Activated naive CD4-positive, alpha-beta T cell treated with anti-CD3 and anti-CD28 coated beads, Interleukin-2, amount 50 U/mL, for 72 hours (primary cell): ENCODE measurements at regions not wholly inside any gene's neighbourhood (a gene's known extent, or its start where the extent isn't known, plus 50 kb on each side); places are given as distances from the start of the nearest gene placed in this dataset.
A peak's percentile ranks its signal among the peaks of the same experiment; 100 is the strongest.
"Not testable (repeated sequence)": the region's sequence is repeated elsewhere in the genome, so short reads cannot be mapped to it uniquely, and the experiment has no call there.

ENCODE experiments used
- ATAC-seq, 2 donors: fragments of 150-1000 bp; cut with Tn5 transposase; 2 replicates each; pipeline ENCODE4 v1.10.0; 2021; ENCODE audit warnings: mild to moderate bottlenecking in 2 of 2, moderate library complexity in 2 of 2
- DNase-seq, 2 donors: peaks; one replicate each; pipeline ENCODE4 v3.0.0; 2021 to 2022; ENCODE audit warnings: low spot score in 2 of 2
- H3K27ac Mint-ChIP-seq, 2 donors: one replicate each; pipeline ENCODE4 v1.8.0; 2022; ENCODE audit warnings: mild to moderate bottlenecking in 2 of 2, mixed read lengths in 2 of 2
- H3K36me3 Mint-ChIP-seq, 2 donors: one replicate each; pipeline ENCODE4 v1.8.0; 2022; ENCODE audit warnings: mixed read lengths in 2 of 2
- H3K9me3 Mint-ChIP-seq, 2 donors: one replicate each; pipeline ENCODE4 v1.8.0; 2022; ENCODE audit warnings: mixed read lengths in 2 of 2

DNA sequence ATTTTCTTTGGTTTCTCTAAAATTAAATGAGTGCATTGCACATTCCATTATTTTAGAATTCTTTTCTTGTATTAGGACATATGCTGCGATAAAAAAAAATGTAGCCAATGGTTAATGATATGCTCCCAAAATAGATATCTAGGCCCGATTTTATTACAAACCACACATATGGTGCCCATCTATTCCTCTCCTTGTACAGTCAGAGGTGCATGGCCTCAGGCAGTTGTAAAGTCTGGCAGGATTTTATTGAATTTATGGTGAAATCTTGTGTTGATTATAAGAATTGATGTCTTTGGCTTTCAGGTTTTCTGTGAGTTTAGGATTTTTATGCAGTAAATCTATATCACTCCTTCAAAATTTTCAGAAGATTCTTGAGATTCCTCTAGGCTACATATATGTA, 192.2 kb downstream of the RFPL4B start:
- DNase-seq (no peak), ATAC-seq (no peak)
- Mint-ChIP-seq H3K27ac (no peak overlapping the region), H3K36me3 (peaks cover 0 to 4% of the 10 kb centered on the region in 2 donors), H3K9me3 (peaks cover 19 to 22% of the 10 kb centered on the region in 2 donors)

DNA sequence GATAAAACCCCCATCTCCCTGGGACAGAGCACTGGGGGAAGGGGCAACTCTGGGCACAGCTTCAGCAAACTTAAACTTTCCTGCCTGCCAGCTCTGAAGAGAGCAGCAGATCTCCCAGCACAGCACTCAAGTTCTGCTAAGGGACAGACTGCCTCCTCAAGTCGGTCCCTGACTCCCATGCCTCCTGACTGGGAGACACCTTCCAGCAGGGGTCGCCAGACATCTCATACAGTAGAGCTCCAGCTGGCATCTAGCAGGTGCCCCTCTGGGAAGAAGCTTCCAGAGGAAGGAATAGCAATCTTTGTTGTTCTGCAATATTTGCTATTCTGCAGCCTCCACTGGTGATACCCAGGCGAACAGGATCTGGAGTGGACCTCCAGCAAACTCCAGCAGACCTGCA, 194.7 kb downstream of the RFPL4B start:
- not testable (repeated sequence) for H3K27ac Mint-ChIP-seq, H3K36me3 Mint-ChIP-seq, ATAC-seq, DNase-seq
- H3K9me3 Mint-ChIP-seq = peaks cover 9 to 12% of the 10 kb centered on the region in 2 donors

DNA sequence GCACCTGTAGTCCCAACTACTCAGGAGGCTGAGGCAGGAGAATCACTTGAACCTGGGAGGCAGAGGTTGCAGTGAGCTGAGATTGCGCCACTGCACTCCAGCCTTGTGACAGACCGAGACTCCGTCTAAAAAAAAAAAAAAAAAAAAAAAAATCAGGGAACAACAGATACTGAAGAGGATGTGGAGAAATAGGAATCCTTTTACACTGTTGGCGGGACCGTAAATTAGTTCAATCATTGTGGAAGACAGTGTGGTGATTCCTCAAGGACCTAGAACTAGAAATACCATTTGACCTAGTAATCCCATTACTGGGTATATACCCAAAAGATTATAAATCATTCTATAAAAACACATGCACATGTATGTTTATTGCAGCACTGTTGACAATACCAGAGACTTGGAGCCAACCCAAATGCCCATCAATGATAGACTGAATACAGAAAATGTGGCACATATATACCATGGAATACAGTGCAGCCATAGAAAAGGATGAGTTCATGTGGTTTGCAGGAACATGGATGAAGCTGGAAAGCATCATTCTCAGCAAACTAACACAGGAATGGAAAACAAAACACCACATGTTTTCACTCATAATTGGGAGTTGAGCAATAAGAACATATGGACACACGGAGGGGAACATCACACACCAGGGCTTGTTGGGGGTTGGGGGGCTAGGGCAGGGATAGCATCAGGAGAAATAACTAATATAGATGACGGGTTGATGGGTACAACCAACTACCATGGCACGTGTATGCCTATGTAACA, 200.4 kb downstream of the RFPL4B start:
- H3K9me3 Mint-ChIP-seq = peaks cover 7 to 12% of the 10 kb centered on the region in 2 donors
- ATAC-seq, H3K36me3 Mint-ChIP-seq, DNase-seq, H3K27ac Mint-ChIP-seq: not testable (repeated sequence)

DNA sequence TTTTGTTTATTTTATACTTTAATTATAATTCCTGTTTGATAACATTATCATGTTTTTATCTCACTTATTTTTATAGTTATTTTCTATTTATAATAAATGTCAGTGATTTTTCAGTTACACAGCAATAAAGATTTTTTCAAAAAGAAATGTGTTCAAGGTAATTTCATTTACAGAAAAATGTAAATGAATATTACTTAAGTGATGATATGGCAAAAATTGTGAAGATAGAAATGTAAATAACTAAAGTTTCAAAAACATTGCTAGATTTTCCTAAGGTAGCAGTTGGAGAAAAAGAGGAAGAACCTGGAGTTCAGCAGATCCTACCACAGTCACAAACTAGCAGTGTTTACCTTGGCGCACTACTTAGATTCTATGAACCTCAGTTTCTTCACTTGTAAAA, 202.6 kb downstream of the RFPL4B start:
- ATAC-seq = no peak
- no peak for DNase-seq
- Mint-ChIP-seq H3K36me3 (no peaks in the 10 kb centered on the region), H3K9me3 (peaks cover 0 to 5% of the 10 kb centered on the region in 2 donors), H3K27ac (no peak overlapping the region)

DNA sequence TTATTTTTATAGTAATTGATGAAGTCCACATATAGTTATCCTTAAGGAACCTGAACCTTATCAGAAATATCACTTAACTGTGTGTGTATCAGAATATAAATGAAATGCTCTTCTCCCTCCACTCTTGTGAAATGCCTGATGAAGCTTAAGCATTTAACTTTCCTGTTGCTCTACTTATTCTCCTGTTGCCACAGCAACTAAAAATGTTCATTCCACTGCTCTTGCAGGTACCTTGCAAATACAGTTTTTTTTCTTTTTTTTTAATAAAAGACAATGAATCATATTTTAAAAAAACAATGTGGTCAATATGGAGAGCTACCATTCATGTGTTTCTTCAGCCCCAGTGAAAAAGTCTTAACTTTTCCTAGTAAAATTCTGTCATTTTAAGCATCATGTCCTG, 210.3 kb downstream of the RFPL4B start:
- Mint-ChIP-seq H3K27ac (no peak overlapping the region), H3K36me3 (no peaks in the 10 kb centered on the region), H3K9me3 (peaks cover 6 to 7% of the 10 kb centered on the region in 2 donors)
- ATAC-seq (no peak), DNase-seq (no peak)

DNA sequence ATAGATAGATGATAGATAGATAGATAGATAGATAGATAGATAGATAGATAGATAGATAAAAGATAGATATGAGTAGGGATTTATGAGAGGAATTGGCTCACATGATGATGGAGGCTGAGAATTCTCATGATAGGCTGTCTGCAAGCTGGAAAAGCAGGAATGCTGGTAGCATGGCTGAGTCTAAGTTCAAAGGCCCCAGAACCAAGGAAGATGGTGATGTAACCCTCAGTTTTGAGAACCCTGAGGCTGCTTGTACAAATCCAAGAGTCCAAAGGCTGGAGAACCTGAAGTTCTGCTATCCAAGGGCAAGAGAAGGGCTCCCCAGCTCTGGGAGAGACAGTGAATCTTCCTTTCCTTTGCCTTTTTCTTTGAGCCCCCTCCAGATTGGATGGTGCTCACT, 210.8 kb downstream of the RFPL4B start:
- Mint-ChIP-seq H3K27ac (no peak overlapping the region), H3K9me3 (peaks cover 5 to 6% of the 10 kb centered on the region in 2 donors), H3K36me3 (no peaks in the 10 kb centered on the region)
- DNase-seq (no peak), ATAC-seq (no peak)

DNA sequence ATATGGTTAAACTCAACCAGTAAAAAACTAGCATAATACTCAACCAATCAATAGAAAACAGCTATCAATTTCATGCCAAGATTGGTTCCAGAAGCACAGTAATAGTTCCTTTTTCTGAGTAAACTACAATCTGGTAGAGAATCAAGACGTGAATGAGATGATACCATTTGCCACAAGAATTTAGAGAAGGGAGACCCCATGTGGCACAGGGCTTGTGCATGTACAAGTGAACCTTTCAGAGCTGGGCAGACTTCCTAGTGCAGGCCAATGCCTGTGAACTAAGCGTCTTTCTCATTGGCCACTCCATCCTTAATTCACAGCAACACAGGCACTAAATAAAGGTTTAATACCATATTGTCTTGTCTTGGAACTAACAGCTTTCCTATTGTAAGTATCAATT, 213.5 kb downstream of the RFPL4B start:
- H3K9me3 Mint-ChIP-seq = peaks cover 9 to 11% of the 10 kb centered on the region in 2 donors
- no peak for DNase-seq
- H3K27ac Mint-ChIP-seq = no peak overlapping the region
- no peaks in the 10 kb centered on the region for H3K36me3 Mint-ChIP-seq
- no peak for ATAC-seq

DNA sequence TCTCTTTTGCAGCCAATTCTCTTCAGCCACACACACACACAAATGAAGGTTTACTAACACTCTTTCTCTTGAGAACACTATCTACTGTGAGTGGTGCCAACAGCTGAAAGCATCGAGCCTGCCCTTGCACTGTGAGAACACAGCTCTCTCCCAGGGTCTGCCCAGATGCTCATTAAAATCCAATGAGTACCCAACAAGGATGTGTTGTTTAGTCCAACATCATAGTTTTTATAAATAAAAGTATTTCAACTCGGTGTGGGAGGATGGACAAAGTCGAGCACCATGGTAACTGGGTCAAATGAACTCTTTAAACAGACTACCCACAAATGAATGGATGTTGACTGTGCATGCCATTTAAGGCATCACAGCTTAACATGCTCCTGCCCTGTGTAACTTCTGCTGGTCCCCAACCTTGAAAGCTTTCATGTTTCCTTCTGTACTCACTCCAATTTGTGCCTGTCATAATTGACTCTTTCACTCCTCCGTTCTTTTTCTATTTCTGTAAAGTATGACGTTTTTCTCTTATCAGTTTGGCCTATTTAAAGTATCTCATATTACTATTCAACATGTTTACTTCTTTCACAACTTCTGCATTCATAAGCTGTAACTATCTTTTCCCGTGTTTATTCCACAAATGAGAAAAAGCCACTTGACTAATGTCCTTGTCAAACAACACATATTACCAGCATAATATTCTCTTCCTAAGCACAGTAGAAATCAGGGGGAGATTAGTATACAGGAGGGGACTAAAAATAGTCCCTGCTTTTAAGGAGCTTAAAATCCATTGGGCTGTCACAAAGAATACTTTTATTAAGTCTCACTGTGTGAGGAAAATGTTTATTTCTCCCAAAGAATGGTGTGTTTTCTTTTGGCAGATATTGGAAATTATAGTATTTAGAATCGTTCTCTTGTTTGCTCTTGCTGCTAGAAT, 215.4 kb downstream of the RFPL4B start:
- no peak for ATAC-seq
- Mint-ChIP-seq H3K27ac (no peak overlapping the region), H3K36me3 (no peaks in the 10 kb centered on the region), H3K9me3 (peaks cover 3 to 10% of the 10 kb centered on the region in 2 donors)
- no peak for DNase-seq

DNA sequence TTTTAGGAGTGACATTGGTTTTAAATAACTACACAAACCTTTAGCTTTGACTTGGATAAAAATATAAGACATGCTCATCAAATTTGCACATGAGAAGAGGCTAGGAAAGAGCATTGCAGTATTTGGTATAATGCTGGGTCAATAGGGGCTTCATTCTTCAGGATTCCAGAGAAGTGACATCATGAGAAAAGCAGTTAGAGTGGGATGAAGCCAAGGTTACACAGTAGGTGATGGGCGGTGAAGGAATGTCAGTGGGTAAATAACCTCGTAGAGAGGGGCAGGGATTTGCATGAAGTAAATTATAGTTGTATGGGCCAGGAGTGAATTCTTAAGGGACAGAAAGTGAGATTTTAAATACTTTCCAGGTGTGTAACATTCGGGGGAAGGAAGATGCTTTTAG, 216.2 kb downstream of the RFPL4B start:
- no peaks in the 10 kb centered on the region for H3K36me3 Mint-ChIP-seq
- ATAC-seq = no peak

DNA sequence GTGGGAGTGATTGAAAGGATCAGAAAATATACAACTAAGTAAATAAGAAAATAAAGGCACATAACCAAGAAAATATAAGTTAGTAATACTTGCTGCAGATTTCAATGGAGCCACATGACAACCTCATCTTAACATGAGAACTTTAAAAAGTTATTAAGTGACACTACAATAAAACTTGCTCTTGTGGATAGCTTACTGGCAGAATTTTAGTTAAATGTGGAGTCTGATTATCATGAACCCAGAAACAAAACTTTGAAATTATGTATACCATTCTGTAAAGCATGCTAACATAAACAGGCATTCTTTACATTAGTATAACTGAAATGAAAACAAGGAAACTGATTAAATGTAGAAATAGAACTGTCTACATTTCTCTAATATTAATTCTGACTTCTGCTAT, 220.9 kb downstream of the RFPL4B start:
- no peak for ATAC-seq
- no peaks in the 10 kb centered on the region for H3K36me3 Mint-ChIP-seq
- DNase-seq = no peak
- H3K27ac Mint-ChIP-seq = no peak overlapping the region
- H3K9me3 Mint-ChIP-seq = peaks cover 3 to 10% of the 10 kb centered on the region in 2 donors

More for the DNA sequence above, 216.2 kb downstream of the RFPL4B start:
- no peak for DNase-seq
- Mint-ChIP-seq H3K27ac (no peak overlapping the region), H3K9me3 (peaks cover 3 to 10% of the 10 kb centered on the region in 2 donors)

DNA sequence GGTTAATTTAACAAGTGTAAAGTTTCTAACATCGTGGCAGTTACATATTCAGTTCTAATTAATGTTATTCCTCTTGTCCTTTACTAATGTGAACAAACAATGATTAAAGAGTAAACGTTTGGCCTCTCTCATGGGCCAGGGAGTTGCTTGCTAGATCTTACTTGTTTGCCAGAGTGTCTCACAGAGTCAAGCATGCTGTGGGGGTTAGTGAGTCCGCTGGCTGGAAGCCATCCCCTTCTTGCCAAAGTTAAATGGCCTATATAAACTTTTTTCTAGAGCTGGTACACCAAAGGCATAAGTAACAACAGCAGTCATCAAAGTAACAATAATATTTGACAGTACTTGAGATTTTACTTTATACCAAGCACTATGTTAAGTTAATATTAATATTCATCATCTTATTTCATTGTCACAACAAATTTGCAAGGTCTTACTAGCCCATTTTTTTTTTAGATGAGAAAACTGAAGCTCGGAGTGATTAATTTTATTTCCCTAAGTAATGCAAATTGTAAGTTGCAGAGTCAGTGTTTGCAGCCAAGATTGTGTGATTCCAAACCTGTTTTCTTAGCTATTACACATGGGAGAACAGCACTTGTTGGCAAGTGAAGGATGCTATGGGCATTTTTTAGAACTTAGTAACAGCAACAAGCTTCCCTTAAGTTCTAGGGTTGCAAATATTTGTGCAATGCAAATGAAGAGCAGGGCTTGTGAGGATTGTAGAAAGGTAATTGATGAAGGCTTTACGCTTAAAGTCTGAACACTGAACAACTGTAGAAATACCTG, 224.5 kb downstream of the RFPL4B start:
- no peak for ATAC-seq
- DNase-seq = no peak
- Mint-ChIP-seq H3K36me3 (no peaks in the 10 kb centered on the region), H3K27ac (no peak overlapping the region), H3K9me3 (no peaks in the 10 kb centered on the region)

DNA sequence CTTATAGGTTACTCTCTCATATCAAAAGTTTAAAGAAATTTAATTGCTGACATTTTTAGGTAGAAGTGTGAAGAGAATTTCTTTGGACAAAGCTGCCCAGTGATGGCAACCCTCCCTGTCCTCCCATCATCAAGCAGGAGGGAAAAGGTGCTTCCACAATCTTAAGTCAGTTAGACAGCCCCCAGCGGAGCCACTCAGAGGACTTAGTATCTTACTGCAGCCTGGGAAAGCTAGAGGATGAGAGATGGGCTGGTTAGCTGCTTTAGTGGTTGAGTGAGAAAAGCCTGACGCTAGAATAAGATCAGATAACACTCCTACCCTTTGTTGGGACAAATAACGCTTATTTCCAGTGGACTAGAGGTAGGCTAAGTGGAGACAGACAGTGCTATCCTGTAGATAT, 227.1 kb downstream of the RFPL4B start:
- H3K27ac Mint-ChIP-seq = no peak overlapping the region
- no peak for DNase-seq
- no peaks in the 10 kb centered on the region for H3K9me3 Mint-ChIP-seq
- peak in 1 of 2 donors; percentile 47 for ATAC-seq
- no peaks in the 10 kb centered on the region for H3K36me3 Mint-ChIP-seq

DNA sequence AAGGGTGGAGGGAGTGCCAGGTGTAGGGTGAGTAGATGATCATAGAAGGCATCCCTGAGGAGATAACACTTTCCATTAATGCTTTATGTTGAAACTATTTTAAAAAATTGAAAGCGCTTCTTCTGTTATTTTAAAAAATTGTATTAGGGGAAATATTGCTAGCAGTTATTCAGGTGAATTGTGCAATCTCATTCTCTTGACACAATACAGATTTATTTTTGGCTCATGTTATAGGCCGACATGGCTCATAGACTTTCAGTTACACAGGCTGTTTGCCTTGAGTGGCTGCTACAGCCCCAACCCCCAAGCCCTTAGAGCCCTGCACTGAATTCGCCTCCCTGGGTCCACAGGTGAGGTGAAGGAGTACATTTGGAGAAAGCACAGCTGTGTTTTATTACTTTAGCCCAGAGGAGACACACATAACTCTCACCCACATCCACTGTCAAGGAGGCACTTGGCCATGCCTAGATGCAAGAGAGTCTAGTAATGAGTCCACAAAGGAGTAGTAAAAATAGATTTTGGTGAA, 228.2 kb downstream of the RFPL4B start:
- ATAC-seq (no peak), DNase-seq (no peak)
- Mint-ChIP-seq H3K9me3 (no peaks in the 10 kb centered on the region), H3K36me3 (no peaks in the 10 kb centered on the region), H3K27ac (no peak overlapping the region)

DNA sequence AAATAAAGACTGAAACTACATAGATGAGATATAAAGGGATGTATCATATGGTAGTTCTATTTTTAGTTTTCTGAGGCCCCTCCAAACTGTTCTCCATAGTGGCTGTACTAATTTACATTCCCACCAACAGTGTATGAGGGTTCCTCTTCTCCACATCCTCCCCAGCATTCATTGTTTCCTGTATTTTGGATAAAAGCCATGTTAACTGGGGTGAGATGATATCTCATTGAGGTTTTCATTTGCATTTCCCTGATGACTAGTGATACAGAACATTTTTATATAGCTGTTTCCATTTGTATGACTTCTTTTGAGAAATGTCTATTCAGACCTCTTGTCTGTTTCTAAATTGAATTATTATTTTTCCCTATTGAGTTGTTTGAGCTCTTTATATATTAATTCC, 229.3 kb downstream of the RFPL4B start:
- Mint-ChIP-seq H3K9me3 (no peaks in the 10 kb centered on the region), H3K36me3 (no peaks in the 10 kb centered on the region), H3K27ac (no peak overlapping the region)
- ATAC-seq (no peak), DNase-seq (no peak)

DNA sequence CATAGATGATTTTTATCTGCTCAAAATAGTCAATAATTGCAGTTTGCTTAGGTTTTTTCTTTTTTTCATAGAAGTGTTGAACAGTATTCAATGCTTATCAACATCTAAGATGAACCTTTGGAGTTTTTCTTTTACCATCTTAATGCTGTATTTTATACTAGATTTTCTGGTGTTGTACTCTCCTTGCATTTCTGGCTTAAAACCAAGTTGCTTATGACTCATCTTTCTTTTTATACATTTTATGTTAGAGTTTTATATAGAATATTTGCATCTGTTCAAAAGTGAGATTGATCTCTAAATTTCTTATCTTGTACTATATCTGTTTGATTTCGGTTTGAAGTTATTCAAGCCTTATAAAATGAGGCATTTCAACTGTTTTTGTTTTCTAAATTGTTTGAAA, 232.5 kb downstream of the RFPL4B start:
- Mint-ChIP-seq H3K9me3 (no peaks in the 10 kb centered on the region), H3K36me3 (no peaks in the 10 kb centered on the region), H3K27ac (no peak overlapping the region)
- DNase-seq (no peak), ATAC-seq (no peak)

DNA sequence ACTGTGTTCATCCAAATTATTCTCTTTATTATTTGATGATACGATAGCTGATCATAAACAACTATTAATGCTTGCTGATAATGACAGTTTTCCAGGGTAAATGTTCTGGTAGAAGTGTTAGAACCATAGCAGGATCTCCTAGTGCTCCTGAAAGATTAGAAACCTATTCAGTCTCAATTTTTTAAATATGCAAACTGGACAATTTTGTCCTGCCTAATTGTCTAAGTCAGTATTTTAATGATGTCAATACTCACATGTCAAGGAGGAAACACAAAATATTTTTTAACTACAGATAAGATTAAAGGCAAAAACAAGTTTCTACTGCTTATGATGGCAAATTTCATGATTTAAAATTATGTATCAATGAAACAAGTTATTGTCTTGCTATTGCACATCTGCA, 233.9 kb downstream of the RFPL4B start:
- Mint-ChIP-seq H3K36me3 (no peaks in the 10 kb centered on the region), H3K27ac (no peak overlapping the region), H3K9me3 (peaks cover 0 to 2% of the 10 kb centered on the region in 2 donors)
- no peak for ATAC-seq
- no peak for DNase-seq

DNA sequence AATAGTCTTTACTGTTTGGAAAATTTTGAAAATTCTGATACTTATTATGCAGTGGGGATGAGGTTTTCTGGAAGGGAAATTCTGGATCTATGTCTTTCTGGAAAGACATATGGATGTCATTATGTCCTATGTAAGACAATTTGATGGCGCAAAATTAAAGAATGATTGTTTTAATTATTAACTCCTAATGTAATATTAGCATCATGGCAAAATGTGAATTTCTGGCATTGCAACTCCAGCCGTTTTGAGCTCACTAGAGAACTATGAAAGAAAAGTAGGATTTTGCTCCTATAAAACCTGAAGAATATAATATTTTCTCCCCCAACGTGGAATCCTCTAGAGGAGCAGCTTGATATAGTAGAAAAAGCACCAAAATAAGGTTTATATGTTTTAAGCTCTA, 243.2 kb downstream of the RFPL4B start:
- ATAC-seq = no peak
- H3K9me3 Mint-ChIP-seq = peaks cover 5 to 16% of the 10 kb centered on the region in 2 donors
- H3K36me3 Mint-ChIP-seq = no peaks in the 10 kb centered on the region
- no peak for DNase-seq
- H3K27ac Mint-ChIP-seq = no peak overlapping the region
